ENCODE measurements at regions not wholly inside any gene's neighbourhood (a gene's known extent, or its start where the extent isn't known, plus 50 kb on each side); places are given as distances from the start of the nearest gene placed in this dataset.
"Not testable (repeated sequence)": the region's sequence is repeated elsewhere in the genome, so short reads cannot be mapped to it uniquely, and the experiment has no call there.

- not testable (repeated sequence) for H3K9ac ChIP-seq (ENCODE audit: low read length); H3K27me3 ChIP-seq (ENCODE audit: insufficient read depth, low read depth, low read length); H3K36me3 ChIP-seq (ENCODE audit: insufficient read depth, low read length); H3K4me3 ChIP-seq (ENCODE audit: low read length); H4K20me1 ChIP-seq (ENCODE audit: insufficient read depth); H3K79me2 ChIP-seq (replicated peaks; ENCODE audit: insufficient read depth, low read length); H3F3A ChIP-seq (ENCODE audit: insufficient read depth, low read length, poor library complexity, severe bottlenecking); H3K9me3 ChIP-seq (ENCODE audit: low read length); H2AFZ ChIP-seq (ENCODE audit: low read depth, low read length); H3K9me2 ChIP-seq (ENCODE audit: insufficient read depth, low read length); H3K27ac ChIP-seq (ENCODE audit: low read length); H3K4me2 ChIP-seq (ENCODE audit: low read length)
Observed at GRCh38 chr17:13908971-13909370, 160.3 kb upstream of the COX10 start.

GRCh38 chr17:13909901-13910519 lies 159.3 kb upstream of the COX10 start:
- Histone ChIP-seq H3K27me3 (ENCODE audit: insufficient read depth, low read depth, low read length) (no peaks in the 10 kb centered on the region), H3K27ac (ENCODE audit: low read length) (no peak overlapping the region), H2AFZ (ENCODE audit: low read depth, low read length) (no peak overlapping the region), H3K9me3 (ENCODE audit: low read length) (no peaks in the 10 kb centered on the region), H3K4me2 (ENCODE audit: low read length) (no peak overlapping the region), H3K9ac (ENCODE audit: low read length) (no peak overlapping the region), H3K9me2 (ENCODE audit: insufficient read depth, low read length) (peaks cover 3% of the 10 kb centered on the region), H3K79me2 (replicated peaks; ENCODE audit: insufficient read depth, low read length) (no peaks in the 10 kb centered on the region), H3F3A (ENCODE audit: insufficient read depth, low read length, poor library complexity, severe bottlenecking) (no peaks in the 10 kb centered on the region), H3K4me3 (ENCODE audit: low read length) (no peak overlapping the region), H3K36me3 (ENCODE audit: insufficient read depth, low read length) (no peaks in the 10 kb centered on the region), H4K20me1 (ENCODE audit: insufficient read depth) (no peaks in the 10 kb centered on the region)
- TF ChIP-seq REST (IDR thresholded peaks at IDR 0.05; ENCODE audit: borderline replicate concordance), result no peak
- no peak for TF ChIP-seq MXI1 (conservative IDR thresholded peaks at IDR 0.05; ENCODE audit: poor library complexity, severe bottlenecking)
- no peak for TF ChIP-seq CTCF (IDR thresholded peaks at IDR 0.05; ENCODE audit: poor library complexity, severe bottlenecking)
- no peak for TF ChIP-seq TAF1 (IDR thresholded peaks at IDR 0.05; ENCODE audit: low read depth)
- no peak for TF ChIP-seq EZH2 (IDR thresholded peaks at IDR 0.05; ENCODE audit: borderline replicate concordance, insufficient read depth, low read length, poor library complexity, severe bottlenecking)
- no peak for TF ChIP-seq POLR2AphosphoS5 (IDR thresholded peaks at IDR 0.05)
- TF ChIP-seq RAD21 (conservative IDR thresholded peaks at IDR 0.05), result no peak

GRCh38 chr17:13917634-13918033 lies 151.7 kb upstream of the COX10 start:
- no peak overlapping the region for H2AFZ ChIP-seq (ENCODE audit: low read depth, low read length)
- no peak overlapping the region for H3K4me3 ChIP-seq (ENCODE audit: low read length)
- H4K20me1 ChIP-seq (ENCODE audit: insufficient read depth), result no peaks in the 10 kb centered on the region
- no peaks in the 10 kb centered on the region for H3K36me3 ChIP-seq (ENCODE audit: insufficient read depth, low read length)
- H3K4me2 ChIP-seq (ENCODE audit: low read length), result peak overlapping the region; percentile 19
- H3K9me2 ChIP-seq (ENCODE audit: insufficient read depth, low read length), result no peaks in the 10 kb centered on the region
- TF ChIP-seq EP300 (conservative IDR thresholded peaks at IDR 0.05; ENCODE audit: poor library complexity, severe bottlenecking) (no peak), CTCF (IDR thresholded peaks at IDR 0.05; ENCODE audit: poor library complexity, severe bottlenecking) (no peak), MXI1 (conservative IDR thresholded peaks at IDR 0.05; ENCODE audit: poor library complexity, severe bottlenecking) (no peak), POLR2AphosphoS5 (IDR thresholded peaks at IDR 0.05) (no peak), REST (IDR thresholded peaks at IDR 0.05; ENCODE audit: borderline replicate concordance) (no peak), EZH2 (IDR thresholded peaks at IDR 0.05; ENCODE audit: borderline replicate concordance, insufficient read depth, low read length, poor library complexity, severe bottlenecking) (no peak), RAD21 (conservative IDR thresholded peaks at IDR 0.05) (no peak), SMC3 (conservative IDR thresholded peaks at IDR 0.05; ENCODE audit: poor library complexity) (no peak), TAF1 (IDR thresholded peaks at IDR 0.05; ENCODE audit: low read depth) (no peak)
- no peak overlapping the region for H3K9ac ChIP-seq (ENCODE audit: low read length)
- H3K9me3 ChIP-seq (ENCODE audit: low read length), result no peaks in the 10 kb centered on the region
- H3K79me2 ChIP-seq (replicated peaks; ENCODE audit: insufficient read depth, low read length), result no peaks in the 10 kb centered on the region
- H3K27me3 ChIP-seq (ENCODE audit: insufficient read depth, low read depth, low read length), result no peaks in the 10 kb centered on the region
- H3K27ac ChIP-seq (ENCODE audit: low read length), result no peak overlapping the region
- no peaks in the 10 kb centered on the region for H3F3A ChIP-seq (ENCODE audit: insufficient read depth, low read length, poor library complexity, severe bottlenecking)
